Heart left ventricle (tissue), 13 donors: ENCODE measurements at regions not wholly inside any gene's neighbourhood (a gene's known extent, or its start where the extent isn't known, plus 50 kb on each side); places are given as distances from the start of the nearest gene placed in this dataset.

Source experiments
- POLR2A ChIP-seq, 2 donors: fragments of 450-650 bp; IDR thresholded peaks; one replicate each; pipeline ENCODE4 v1.6.1; 2017; ENCODE audit warnings: antibody characterized with exemption in 2 of 2, mild to moderate bottlenecking in 2 of 2, moderate library complexity in 2 of 2
- TF ChIP-seq, protein P1 (sequence below), 12 donors: fragments of 200-600 bp; sonication (generic) in 4 of 12; IDR thresholded peaks; one replicate each; pipeline versions ENCODE4 v1.5.0 to v1.8.0; 2018 to 2022; ENCODE audit warnings: antibody characterized with exemption in 12 of 12, mild to moderate bottlenecking in 5 of 12
- donor health status: ischemic (EF 13 %, LVEDD 7.1; RV severe dilation, severe dysfunction).
- donor health status: DM: no; HTN: yes; CAD: no.
- donor health status: DM: no; HTN: no; CAD: no.
- donor health status: ischemic (EF 25% LVEDD 6.9; RV normal size, moderate dysfunction).
- donor health status: ischemic (EF 25% LVEDD 5.7; RV mildly dilated, moderate dysfunction).
- donor health status: ischemic (EF 35%, LVEDD 5.7; RV mildly dilated, moderate dysfunction).
- donor health status: nonischemic (EF 11% LVEDD 7.7; RV severe dilation, severe dysfunction).
- donor health status: DM: yes; HTN: yes; CAD: no.
- donor health status: PGD.
- donor health status: ischemic (EF 29% LVEDD 5.4; RV normal size, mild dysfunction).
- donor health status: nonischemic (EF 23%, LVEDD 6.1; RV moderate dilation, normal function).

DNA sequence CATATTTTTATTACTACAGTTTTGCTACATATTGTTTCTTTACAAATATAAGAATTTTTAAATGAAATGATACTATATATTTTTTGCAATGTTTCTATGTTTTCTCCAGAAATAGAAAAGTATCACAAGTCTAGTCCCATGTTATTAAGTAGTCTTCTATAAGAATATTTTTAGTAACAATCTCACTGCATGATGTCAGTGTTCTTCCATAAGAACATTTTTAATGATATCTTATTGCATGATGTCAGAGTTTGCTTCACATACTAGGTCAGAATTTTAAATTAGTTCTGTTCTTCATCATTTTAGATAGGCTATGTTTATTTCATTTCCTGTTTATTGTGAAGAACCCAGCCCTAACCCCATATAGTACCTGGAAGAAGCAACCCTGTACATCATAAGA, 265.3 kb upstream of the IL12A start:
- TF ChIP-seq, protein P1, sequence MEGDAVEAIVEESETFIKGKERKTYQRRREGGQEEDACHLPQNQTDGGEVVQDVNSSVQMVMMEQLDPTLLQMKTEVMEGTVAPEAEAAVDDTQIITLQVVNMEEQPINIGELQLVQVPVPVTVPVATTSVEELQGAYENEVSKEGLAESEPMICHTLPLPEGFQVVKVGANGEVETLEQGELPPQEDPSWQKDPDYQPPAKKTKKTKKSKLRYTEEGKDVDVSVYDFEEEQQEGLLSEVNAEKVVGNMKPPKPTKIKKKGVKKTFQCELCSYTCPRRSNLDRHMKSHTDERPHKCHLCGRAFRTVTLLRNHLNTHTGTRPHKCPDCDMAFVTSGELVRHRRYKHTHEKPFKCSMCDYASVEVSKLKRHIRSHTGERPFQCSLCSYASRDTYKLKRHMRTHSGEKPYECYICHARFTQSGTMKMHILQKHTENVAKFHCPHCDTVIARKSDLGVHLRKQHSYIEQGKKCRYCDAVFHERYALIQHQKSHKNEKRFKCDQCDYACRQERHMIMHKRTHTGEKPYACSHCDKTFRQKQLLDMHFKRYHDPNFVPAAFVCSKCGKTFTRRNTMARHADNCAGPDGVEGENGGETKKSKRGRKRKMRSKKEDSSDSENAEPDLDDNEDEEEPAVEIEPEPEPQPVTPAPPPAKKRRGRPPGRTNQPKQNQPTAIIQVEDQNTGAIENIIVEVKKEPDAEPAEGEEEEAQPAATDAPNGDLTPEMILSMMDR (IDR thresholded peaks at IDR 0.05): no peak
- TF ChIP-seq POLR2A (IDR thresholded peaks at IDR 0.05): no peak
